ENCODE measurements at regions not wholly inside any gene's neighbourhood (a gene's known extent, or its start where the extent isn't known, plus 50 kb on each side); places are given as distances from the start of the nearest gene placed in this dataset.

- DNase-seq (ENCODE audit: missing footprints) (no peak), ATAC-seq (no peak)
- intact Hi-C loops (cut with DNase I) = no loop called here
Measured at GRCh38 chr4:138935135-138935807, 80.3 kb upstream of the NOCT start.

- no peak for DNase-seq (ENCODE audit: missing footprints)
- intact Hi-C loops (cut with DNase I) = no loop called here
- no peak for ATAC-seq
Measured at GRCh38 chr4:138927072-138927471, 88.5 kb upstream of the NOCT start.

DNA sequence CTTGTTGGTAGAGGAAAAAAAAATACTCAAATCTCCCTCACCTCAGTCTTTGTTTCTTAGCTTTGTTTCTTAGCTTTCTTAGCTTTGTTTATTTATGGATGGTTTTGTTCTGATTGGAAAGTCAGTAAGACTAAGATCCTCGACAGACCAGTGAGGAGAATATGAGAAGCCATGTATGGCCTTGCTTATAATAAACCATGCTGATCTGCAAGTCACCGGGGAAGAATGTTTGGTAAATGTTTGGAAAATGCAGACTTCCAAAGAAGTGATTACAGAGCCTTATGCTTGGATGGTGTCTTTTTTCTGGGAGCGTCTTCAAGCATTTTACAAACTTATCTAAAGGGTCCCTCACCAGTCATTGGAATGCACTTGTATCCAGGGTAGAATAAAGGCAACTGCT lies 90.1 kb upstream of the NOCT start:
- ATAC-seq = no peak
- no peak for DNase-seq (ENCODE audit: missing footprints)
- intact Hi-C loops (cut with DNase I) = no loop called here

- ATAC-seq = peak; percentile 93
Measured at GRCh38 chr4:138919094-138919936, 96.3 kb upstream of the NOCT start.

DNA sequence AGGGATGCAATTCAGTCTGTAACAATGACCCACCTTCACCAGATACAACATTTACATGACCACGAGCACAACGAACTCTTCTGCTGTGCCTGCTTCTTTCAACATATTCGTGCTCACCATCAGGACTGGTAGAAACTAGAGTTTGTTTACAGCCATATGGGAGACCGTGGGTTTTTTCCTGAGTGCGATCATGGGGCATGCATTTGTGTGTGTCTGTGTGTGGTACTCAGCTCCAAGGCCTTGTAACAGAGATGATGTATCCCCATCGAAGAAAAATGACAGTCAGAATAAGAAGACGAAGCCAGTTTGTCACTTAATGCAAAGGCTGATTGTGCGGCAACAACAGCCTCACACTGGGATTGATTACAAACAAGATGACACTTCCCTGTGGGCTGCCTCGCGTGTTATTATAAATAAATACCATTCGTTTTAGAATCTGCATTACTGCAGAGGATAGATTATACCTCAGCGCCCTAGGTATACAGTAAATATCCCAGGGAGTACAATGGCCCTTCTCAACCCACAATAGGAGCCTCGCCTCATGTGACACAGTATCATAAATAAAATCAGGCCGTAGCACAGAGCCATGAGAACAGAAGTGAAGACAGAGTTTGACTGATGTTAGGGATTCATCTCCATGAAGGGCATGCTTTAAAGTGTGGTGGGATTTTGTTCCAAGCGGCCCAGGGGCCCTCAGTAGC lies 97.3 kb upstream of the NOCT start:
- intact Hi-C loops (cut with DNase I) = loop anchor here (5.0 to 10.0 kb wide), 3 partner anchors 46 to 884 kb away; no protein-coding TSS in a partner anchor
- DNase-seq (ENCODE audit: missing footprints) = no peak
- no peak for ATAC-seq

More at GRCh38 chr4:138919094-138919936, 96.3 kb upstream of the NOCT start:
- intact Hi-C loops (cut with DNase I) = loop anchor here (5.0 to 10.0 kb wide), 3 partner anchors 47 to 885 kb away; no protein-coding TSS in a partner anchor
- peak; percentile 85 for DNase-seq (ENCODE audit: missing footprints)

DNA sequence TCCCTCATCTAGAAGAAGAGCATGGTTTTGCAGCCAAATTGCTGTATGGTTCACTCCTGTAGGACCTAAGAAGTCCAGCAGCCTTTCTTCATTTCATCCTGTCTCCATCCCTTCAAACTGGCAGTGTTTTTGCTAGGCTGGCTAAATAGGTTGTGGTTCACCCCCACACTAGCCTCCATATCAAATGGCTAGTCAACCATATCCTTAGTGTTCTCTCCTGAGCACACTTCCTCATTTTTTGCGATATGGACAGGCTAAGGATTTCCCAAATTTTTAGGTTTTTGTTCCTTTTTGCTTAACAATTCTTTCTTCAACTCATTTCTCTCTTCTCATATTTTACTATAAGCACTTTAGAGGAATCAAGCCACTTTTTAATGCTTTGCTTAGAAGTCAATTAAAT lies 98.8 kb upstream of the NOCT start:
- intact Hi-C loops (cut with DNase I) = loop anchor here (5.0 to 10.0 kb wide), 3 partner anchors 44 to 882 kb away; no protein-coding TSS in a partner anchor
- ATAC-seq = no peak
- no peak for DNase-seq (ENCODE audit: missing footprints)

DNA sequence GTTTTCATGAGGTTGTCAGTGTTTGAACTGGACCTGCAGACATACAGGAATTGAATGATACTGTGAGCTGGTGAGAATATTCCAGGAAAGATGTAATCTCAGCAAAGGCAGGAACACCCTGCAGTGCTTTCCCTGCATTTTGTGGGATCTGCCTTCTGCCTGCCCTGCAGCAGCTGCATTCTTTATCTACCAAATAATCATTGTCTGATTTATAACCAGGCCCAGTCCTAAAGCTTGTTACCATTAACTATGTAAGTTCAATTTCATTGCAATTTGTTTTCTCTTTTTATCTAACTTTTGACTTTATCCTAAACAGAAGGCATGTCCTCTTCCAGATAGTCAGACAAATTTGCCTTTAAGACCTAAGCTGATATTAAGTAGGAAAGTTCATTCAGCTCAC lies 99.8 kb upstream of the NOCT start:
- intact Hi-C loops (cut with DNase I) = loop anchor here (5.0 to 10.0 kb wide), 3 partner anchors 43 to 881 kb away; no protein-coding TSS in a partner anchor
- DNase-seq (ENCODE audit: missing footprints) (no peak), ATAC-seq (no peak)

DNA sequence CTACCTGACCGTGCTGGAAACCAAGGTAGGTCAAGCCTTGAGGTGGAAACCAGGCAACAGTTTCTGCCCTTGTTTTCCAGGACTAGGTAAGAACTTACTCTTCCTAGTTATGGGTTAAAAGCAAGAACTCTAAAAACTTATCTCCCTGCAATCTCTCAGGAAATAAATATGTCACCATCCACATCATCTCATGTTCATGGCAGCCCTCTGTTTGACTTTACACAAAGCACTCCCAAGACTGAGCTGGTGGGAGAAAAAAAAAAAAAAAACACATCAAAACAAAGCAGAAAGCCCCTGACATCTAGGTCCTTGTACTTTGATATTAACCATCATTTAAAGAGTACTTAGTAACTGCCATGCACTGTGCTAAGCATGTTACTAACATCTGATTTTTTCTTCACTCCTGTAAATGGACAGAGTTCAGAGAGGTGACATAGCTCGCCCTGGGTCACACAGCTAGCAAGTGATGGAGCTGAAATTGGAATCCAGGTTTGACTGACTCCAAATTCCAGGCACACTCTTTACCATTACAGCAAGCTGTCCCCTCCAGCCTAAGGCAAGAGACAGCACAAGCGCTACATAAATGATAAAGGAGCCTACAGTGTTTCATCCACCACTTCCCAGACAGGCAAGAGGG lies 102.8 kb upstream of the NOCT start:
- intact Hi-C loops (cut with DNase I) = loop anchor here (5.0 to 10.0 kb wide), 2 partner anchors 736 to 878 kb away; no protein-coding TSS in a partner anchor
- no peak for DNase-seq (ENCODE audit: missing footprints)

DNA sequence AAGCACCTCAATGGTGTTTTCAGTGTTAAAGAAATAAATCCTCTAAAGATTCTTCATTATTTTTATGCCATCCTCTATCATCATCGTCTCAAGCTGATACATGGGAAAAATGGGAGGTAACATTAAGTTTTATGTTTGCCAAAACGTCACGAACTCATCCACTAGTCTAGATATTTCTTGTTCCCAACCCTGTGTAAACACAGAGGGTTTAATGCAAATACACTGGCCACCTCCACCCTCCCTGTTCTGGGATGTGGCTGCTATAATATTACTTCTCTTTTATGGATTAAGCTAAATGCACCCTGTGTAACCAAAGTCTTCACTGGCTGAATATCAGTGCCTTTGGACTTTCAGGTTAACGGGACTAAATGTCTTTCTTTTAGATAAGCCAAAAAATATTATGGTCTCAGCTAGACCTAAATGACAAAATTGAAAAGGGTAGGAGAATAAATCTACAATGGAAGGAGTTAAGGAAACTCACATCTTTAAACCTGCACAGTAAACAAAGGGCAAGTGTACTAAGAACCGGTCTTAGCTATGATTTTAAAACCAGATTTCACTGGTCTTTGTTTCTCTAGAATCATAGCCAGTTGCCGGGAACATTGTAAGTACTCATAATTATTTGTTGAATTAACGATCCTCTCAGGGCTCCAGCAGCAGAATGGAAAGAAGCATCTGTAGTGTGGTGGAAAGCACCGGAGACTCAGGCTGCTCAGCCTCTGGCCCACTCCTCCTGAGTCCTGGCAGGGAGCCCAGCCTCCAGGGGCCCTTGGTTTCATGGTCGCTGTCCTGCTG lies 103.5 kb upstream of the NOCT start:
- intact Hi-C loops (cut with DNase I) = loop anchor here (5.0 to 10.0 kb wide), 2 partner anchors 735 to 877 kb away; no protein-coding TSS in a partner anchor
- DNase-seq (ENCODE audit: missing footprints) (no peak), ATAC-seq (no peak)

More for the DNA sequence above, 102.8 kb upstream of the NOCT start:
- ATAC-seq = no peak

DNA sequence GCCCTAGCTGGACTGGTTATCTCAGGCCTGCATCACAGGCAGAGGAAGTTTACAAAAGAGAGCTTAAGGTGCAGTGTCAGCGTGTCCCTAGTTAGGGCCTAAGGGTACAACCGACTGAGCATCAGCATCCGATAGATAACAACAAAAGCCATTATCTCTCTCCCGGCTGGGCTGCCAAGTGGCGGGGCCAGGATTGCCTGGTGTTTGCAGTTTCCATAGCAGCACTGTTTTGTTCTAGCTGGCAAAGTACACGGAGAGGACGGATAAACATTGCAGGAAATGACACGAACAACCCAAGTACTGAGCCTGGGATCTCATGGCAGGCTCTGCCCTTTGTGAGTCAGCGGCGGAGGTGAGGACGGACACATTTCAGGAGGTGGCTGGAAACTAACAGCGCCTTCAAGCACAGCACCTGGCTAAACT lies 104.7 kb upstream of the NOCT start:
- intact Hi-C loops (cut with DNase I) = loop anchor here (5.0 to 10.0 kb wide), 2 partner anchors 734 to 876 kb away; no protein-coding TSS in a partner anchor
- peak; percentile 81 for DNase-seq (ENCODE audit: missing footprints)
- ATAC-seq = peak; percentile 98

- DNase-seq (ENCODE audit: missing footprints) (no peak), ATAC-seq (no peak)
- intact Hi-C loops (cut with DNase I) = loop anchor here (5.0 to 10.0 kb wide), 2 partner anchors 733 to 876 kb away; no protein-coding TSS in a partner anchor
Measured at GRCh38 chr4:138910195-138910913, 105.2 kb upstream of the NOCT start.

DNA sequence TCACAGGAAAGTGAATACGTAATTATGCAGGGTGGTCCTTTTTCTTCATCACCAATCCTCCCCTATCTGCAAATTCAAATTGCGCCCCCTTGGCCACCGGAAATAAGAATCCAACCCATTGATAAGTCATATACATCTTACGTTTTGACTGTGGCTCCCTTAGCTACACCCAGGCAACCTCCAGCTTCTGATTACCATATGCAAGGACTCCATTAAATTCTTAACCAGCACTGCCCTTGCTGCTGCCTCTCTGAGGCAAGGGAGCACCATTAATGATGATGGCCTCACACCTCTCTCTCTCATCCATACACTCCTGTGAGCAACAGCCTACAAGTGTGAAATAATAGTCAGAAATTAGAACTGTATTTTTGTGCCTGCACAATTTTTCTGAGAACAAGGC lies 106.0 kb upstream of the NOCT start:
- intact Hi-C loops (cut with DNase I) = no loop called here
- DNase-seq (ENCODE audit: missing footprints) = no peak
- no peak for ATAC-seq

- intact Hi-C loops (cut with DNase I) = no loop called here
- DNase-seq (ENCODE audit: missing footprints) (no peak), ATAC-seq (no peak)
Measured at GRCh38 chr4:138908134-138908533, 107.4 kb upstream of the NOCT start.

DNA sequence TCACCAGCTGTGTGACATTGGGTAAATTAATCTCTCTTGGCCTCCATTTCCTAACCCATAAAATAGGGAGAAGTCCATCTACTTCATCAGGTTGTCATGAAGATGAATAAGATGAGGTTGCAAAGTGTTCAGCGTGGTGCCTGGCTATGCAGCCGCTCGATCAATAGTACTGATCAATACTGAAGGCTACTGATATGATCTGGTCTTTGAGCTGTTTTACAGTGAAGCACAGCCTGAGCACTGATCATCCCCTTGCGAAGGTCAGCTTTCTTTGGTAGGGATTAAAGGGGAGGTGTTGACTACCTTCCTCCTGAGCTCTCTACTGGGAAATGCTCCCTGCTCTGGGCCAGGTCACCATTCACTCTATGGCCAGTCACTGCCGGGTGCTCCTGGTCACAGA lies 108.4 kb upstream of the NOCT start:
- intact Hi-C loops (cut with DNase I) = no loop called here

GRCh38 chr4:138904793-138905192 lies 110.8 kb upstream of the NOCT start:
- intact Hi-C loops (cut with DNase I) = no loop called here
- DNase-seq (ENCODE audit: missing footprints) (no peak), ATAC-seq (no peak)

More for the DNA sequence above, 108.4 kb upstream of the NOCT start:
- no peak for ATAC-seq
- DNase-seq (ENCODE audit: missing footprints) = no peak

DNA sequence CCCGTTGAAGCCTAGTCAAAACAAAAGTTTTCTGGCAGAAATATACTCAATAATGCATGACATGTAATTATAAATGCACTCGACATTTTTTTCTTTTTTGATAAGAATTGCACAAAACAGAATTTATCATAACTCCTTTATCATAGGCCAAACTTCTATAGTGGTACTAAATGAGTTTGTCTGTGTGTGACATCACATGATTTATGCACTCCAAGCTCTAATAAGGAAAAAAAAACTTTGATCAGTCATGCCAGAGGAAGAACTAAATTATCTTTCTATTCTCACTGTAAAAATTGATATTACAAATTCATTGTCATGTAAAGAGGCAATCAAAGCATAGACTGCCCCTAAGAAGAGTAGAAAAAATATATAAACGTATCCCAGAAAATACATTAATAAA lies 112.4 kb upstream of the NOCT start:
- intact Hi-C loops (cut with DNase I) = no loop called here
- DNase-seq (ENCODE audit: missing footprints) = no peak
- ATAC-seq = no peak

- intact Hi-C loops (cut with DNase I) = no loop called here
- DNase-seq (ENCODE audit: missing footprints) (no peak), ATAC-seq (no peak)
Measured at GRCh38 chr4:138902705-138903104, 112.9 kb upstream of the NOCT start.
